Neuronal stem cell (in vitro differentiated cells): ENCODE measurements at regions not wholly inside any gene's neighbourhood (a gene's known extent, or its start where the extent isn't known, plus 50 kb on each side); places are given as distances from the start of the nearest gene placed in this dataset.

Experiments used
- DNase-seq: peaks from one replicate; pipeline ENCODE4 v3.0.0-alpha.2; 2013; ENCODE audit warnings: low spot score
- H2AFZ ChIP-seq: one replicate; pipeline ENCODE4 v1.6.1; 2013; ENCODE audit warnings: mild to moderate bottlenecking, low read length, inconsistent platforms
- H2AK5ac ChIP-seq: 2 replicates; pipeline ENCODE4 v1.6.1; 2013; ENCODE audit warnings: low read depth, mild to moderate bottlenecking, inconsistent platforms, low read length, moderate library complexity, mixed read lengths
- H2BK120ac ChIP-seq: 2 replicates; pipeline ENCODE4 v1.6.1; 2013; ENCODE audit warnings: low read depth, mild to moderate bottlenecking, inconsistent platforms, low read length, moderate library complexity, mixed read lengths
- H2BK12ac ChIP-seq: one replicate; pipeline ENCODE4 v1.6.1; 2013; ENCODE audit warnings: low read length, inconsistent platforms
- H2BK15ac ChIP-seq: 2 replicates; pipeline ENCODE4 v1.6.1; 2013; ENCODE audit warnings: mild to moderate bottlenecking, low read length, inconsistent platforms, mixed read lengths
- H2BK5ac ChIP-seq: one replicate; pipeline ENCODE4 v1.6.1; 2013; ENCODE audit warnings: inconsistent platforms, mild to moderate bottlenecking, low read length, moderate library complexity
- H3K14ac ChIP-seq: one replicate; pipeline ENCODE4 v1.6.1; 2013; ENCODE audit warnings: low read length, inconsistent platforms
- H3K18ac ChIP-seq: 2 replicates; pipeline ENCODE4 v1.6.1; 2013; ENCODE audit warnings: low read length, inconsistent platforms
- H3K23ac ChIP-seq: 2 replicates; pipeline ENCODE4 v1.6.1; 2013; ENCODE audit warnings: low read depth, mild to moderate bottlenecking, mixed read lengths, low read length, inconsistent platforms; ENCODE audit not compliant: poor library complexity
- H3K27ac ChIP-seq: replicated peaks from 3 replicates; pipeline ENCODE4 v1.5.1; 2013; ENCODE audit warnings: low read length, inconsistent platforms
- H3K27me3 ChIP-seq, 3 experiments: 2 replicates each; pipeline ENCODE4 v1.6.1; 2013; ENCODE audit warnings: low read length in 3 of 3, mild to moderate bottlenecking in 2 of 3, inconsistent platforms in 1 of 3, low read depth in 1 of 3, mixed read lengths in 1 of 3, moderate library complexity in 1 of 3; ENCODE audit not compliant: control insufficient read depth in 3 of 3, insufficient read depth in 3 of 3
- H3K36me3 ChIP-seq, 2 donors: replicated peaks in 1 of 2; 2 replicates each; pipeline ENCODE4 v1.6.1; 2013; ENCODE audit warnings: low read length in 2 of 2; ENCODE audit not compliant: control insufficient read depth in 2 of 2, insufficient read depth in 2 of 2
- H3K4ac ChIP-seq: 2 replicates; pipeline ENCODE4 v1.6.1; 2013; ENCODE audit warnings: inconsistent platforms, mild to moderate bottlenecking, low read length, moderate library complexity
- H3K4me1 ChIP-seq, 2 donors: 1 replicate in 1 of 2; 2 replicates in 1 of 2; pipeline ENCODE4 v1.6.1; 2013; ENCODE audit warnings: low read length in 2 of 2, low read depth in 1 of 2; ENCODE audit not compliant: control insufficient read depth in 2 of 2, insufficient read depth in 1 of 2
- H3K4me2 ChIP-seq: one replicate; pipeline ENCODE4 v1.6.1; 2013; ENCODE audit warnings: mild to moderate bottlenecking, low read length, inconsistent platforms; ENCODE audit not compliant: insufficient read depth, poor library complexity, severe bottlenecking
- H3K4me3 ChIP-seq, 2 donors: 2 replicates each; pipeline ENCODE4 v1.5.1; 2013; ENCODE audit warnings: low read length in 2 of 2, mild to moderate bottlenecking in 2 of 2, inconsistent platforms in 1 of 2, moderate library complexity in 1 of 2
- H3K79me1 ChIP-seq: one replicate; pipeline ENCODE4 v1.6.1; 2013; ENCODE audit warnings: low read depth, mild to moderate bottlenecking, inconsistent platforms, low read length, moderate library complexity
- H3K9ac ChIP-seq: one replicate; pipeline ENCODE4 v1.6.1; 2013; ENCODE audit warnings: mild to moderate bottlenecking, low read depth, low read length, inconsistent platforms; ENCODE audit not compliant: poor library complexity
- H3K9me3 ChIP-seq, 2 donors: replicated peaks in 1 of 2; 2 replicates each; pipeline versions ENCODE3 to v1.6.1; 2013; ENCODE audit warnings: low read length in 2 of 2, mild to moderate bottlenecking in 2 of 2, inconsistent platforms in 1 of 2, low read depth in 1 of 2, mixed read lengths in 1 of 2, moderate library complexity in 1 of 2; ENCODE audit not compliant: control insufficient read depth in 2 of 2, insufficient read depth in 1 of 2
- H4K8ac ChIP-seq: one replicate; pipeline ENCODE4 v1.6.1; 2013; ENCODE audit warnings: low read depth, mild to moderate bottlenecking, inconsistent platforms, low read length, moderate library complexity
- H4K91ac ChIP-seq: one replicate; pipeline ENCODE4 v1.6.1; 2013; ENCODE audit warnings: low read length, low read depth, mild to moderate bottlenecking, inconsistent platforms; ENCODE audit not compliant: poor library complexity
- WGBS, 2 donors: extraction: QIAGEN DNeasy Blood & Tissue Kit; methylation state at CpG; one replicate each; pipeline ENCODE4 v1.1.7; 2013; ENCODE audit warnings: missing lambda C conversion rate in 2 of 2, mixed read lengths in 1 of 2; ENCODE audit not compliant: insufficient read length in 2 of 2, insufficient replicate concordance in 1 of 2; ENCODE audit errors: extremely low coverage in 2 of 2; 5-methylcytosine and 5-hydroxymethylcytosine counted together

- WGBS, 2 donors: no CpG with 5 or more reads among the region's 2 CpGs
- Histone ChIP-seq H3K18ac (no peak overlapping the region), H4K91ac (no peak overlapping the region), H2AFZ (no peak overlapping the region), H2BK120ac (no peak overlapping the region), H3K4me2 (no peak overlapping the region), H3K9me3 (no peaks in the 10 kb centered on the region), H3K79me1 (no peaks in the 10 kb centered on the region), H2BK12ac (no peak overlapping the region), H4K8ac (no peak overlapping the region), H3K23ac (no peak overlapping the region), H3K9ac (no peak overlapping the region), H2AK5ac (no peak overlapping the region), H3K14ac (no peak overlapping the region), H3K4ac (no peak overlapping the region), H3K27me3 (no peaks in the 10 kb centered on the region), H3K27ac (no peak overlapping the region), H3K4me3 (no peak overlapping the region), H3K4me1 (no peaks in the 10 kb centered on the region), H3K36me3 (no peaks in the 10 kb centered on the region), H2BK15ac (no peak overlapping the region), H2BK5ac (no peak overlapping the region)
- DNase-seq: no peak
Observed at GRCh38 chr12:90366286-90366685, 588.7 kb downstream of the CCER1 start.

GRCh38 chr12:90360300-90360699 lies 594.7 kb downstream of the CCER1 start:
- Histone ChIP-seq H3K23ac (no peak overlapping the region), H3K9ac (no peak overlapping the region), H3K4ac (no peak overlapping the region), H3K4me1 (no peaks in the 10 kb centered on the region), H2BK15ac (no peak overlapping the region), H3K14ac (no peak overlapping the region), H3K27me3 (no peaks in the 10 kb centered on the region), H3K9me3 (no peaks in the 10 kb centered on the region), H3K79me1 (no peaks in the 10 kb centered on the region), H3K18ac (no peak overlapping the region), H3K4me2 (no peak overlapping the region), H2AK5ac (no peak overlapping the region), H3K36me3 (no peaks in the 10 kb centered on the region), H3K4me3 (no peak overlapping the region), H3K27ac (no peak overlapping the region), H2AFZ (no peak overlapping the region), H2BK12ac (no peak overlapping the region), H2BK120ac (no peak overlapping the region), H4K8ac (no peak overlapping the region), H2BK5ac (no peak overlapping the region), H4K91ac (no peak overlapping the region)
- no peak for DNase-seq

GRCh38 chr12:90355711-90356355 lies 599.1 kb downstream of the CCER1 start:
- Histone ChIP-seq H2BK5ac (no peak overlapping the region), H2BK120ac (no peak overlapping the region), H3K79me1 (no peaks in the 10 kb centered on the region), H2BK15ac (no peak overlapping the region), H2AK5ac (no peak overlapping the region), H2BK12ac (no peak overlapping the region), H3K4me1 (no peaks in the 10 kb centered on the region), H3K27ac (no peak overlapping the region), H4K91ac (no peak overlapping the region), H3K27me3 (no peaks in the 10 kb centered on the region), H3K4me3 (no peak overlapping the region), H2AFZ (no peak overlapping the region), H3K9ac (no peak overlapping the region), H3K4me2 (no peak overlapping the region), H3K23ac (no peak overlapping the region), H3K4ac (no peak overlapping the region), H3K14ac (no peak overlapping the region), H3K18ac (no peak overlapping the region), H3K9me3 (peaks cover 0 to 2% of the 10 kb centered on the region in 2 donors), H4K8ac (no peak overlapping the region), H3K36me3 (no peaks in the 10 kb centered on the region)
- WGBS, 2 donors: no CpG with 5 or more reads among the region's 8 CpGs
- DNase-seq: no peak

- no peaks in the 10 kb centered on the region for H3K9me3 ChIP-seq
- H3K4me1 ChIP-seq: no peaks in the 10 kb centered on the region
- H2AFZ ChIP-seq: no peak overlapping the region
- H3K14ac ChIP-seq: no peak overlapping the region
- H3K4me2 ChIP-seq: no peak overlapping the region
- H3K4me3 ChIP-seq: no peak overlapping the region
- no peak overlapping the region for H2AK5ac ChIP-seq
- no peak overlapping the region for H2BK5ac ChIP-seq
- no peak overlapping the region for H4K91ac ChIP-seq
- no peak overlapping the region for H2BK15ac ChIP-seq
- H3K18ac ChIP-seq: no peak overlapping the region
- H3K27me3 ChIP-seq: no peaks in the 10 kb centered on the region
- DNase-seq: no peak
- no peaks in the 10 kb centered on the region for H3K79me1 ChIP-seq
- no peak overlapping the region for H2BK12ac ChIP-seq
- no peak overlapping the region for H3K23ac ChIP-seq
- no peak overlapping the region for H3K9ac ChIP-seq
- no peak overlapping the region for H3K4ac ChIP-seq
- H3K27ac ChIP-seq: no peak overlapping the region
- H4K8ac ChIP-seq: no peak overlapping the region
- no peak overlapping the region for H2BK120ac ChIP-seq
- no peaks in the 10 kb centered on the region for H3K36me3 ChIP-seq
- no CpG with 5 or more reads among the region's 2 CpGs for WGBS, 2 donors
Observed at GRCh38 chr12:90343966-90344365, 611.0 kb downstream of the CCER1 start.
